Liver (tissue), 8 donors: ENCODE measurements at regions not wholly inside any gene's neighbourhood (a gene's known extent, or its start where the extent isn't known, plus 50 kb on each side); places are given as distances from the start of the nearest gene placed in this dataset.
"Not testable (repeated sequence)": the region's sequence is repeated elsewhere in the genome, so short reads cannot be mapped to it uniquely, and the experiment has no call there.

Experiments used
- DNase-seq: peaks from one replicate; pipeline ENCODE4 v3.0.0-alpha.2; 2017; ENCODE audit warnings: low spot score
- H3K27ac ChIP-seq, 2 donors: one replicate each; pipeline ENCODE4 v1.7.0; 2013; ENCODE audit warnings: inconsistent platforms in 2 of 2, low read length in 2 of 2, control low read depth in 1 of 2, low read depth in 1 of 2, mild to moderate bottlenecking in 1 of 2
- H3K27me3 ChIP-seq, 4 donors: one replicate each; pipeline versions ENCODE4 v1.6.1 to v1.7.0; 2013; ENCODE audit warnings: low read length in 3 of 4, inconsistent platforms in 1 of 4, mild to moderate bottlenecking in 1 of 4, moderate library complexity in 1 of 4; ENCODE audit not compliant: control insufficient read depth in 4 of 4, insufficient read depth in 4 of 4
- H3K36me3 ChIP-seq, 4 donors: one replicate each; pipeline versions ENCODE4 v1.6.1 to v1.7.0; 2013; ENCODE audit warnings: low read length in 3 of 4, mild to moderate bottlenecking in 3 of 4, low read depth in 1 of 4, moderate library complexity in 1 of 4; ENCODE audit not compliant: control insufficient read depth in 4 of 4, insufficient read depth in 3 of 4
- H3K4me1 ChIP-seq, 4 donors: one replicate each; pipeline versions ENCODE4 v1.6.1 to v1.7.0; 2013; ENCODE audit warnings: low read length in 3 of 4, mild to moderate bottlenecking in 3 of 4, moderate library complexity in 1 of 4; ENCODE audit not compliant: control insufficient read depth in 4 of 4, insufficient read depth in 4 of 4
- H3K4me3 ChIP-seq, 3 donors: one replicate each; pipeline versions ENCODE4 v1.6.1 to v1.7.0; 2013; ENCODE audit warnings: low read length in 3 of 3, control low read depth in 1 of 3, low read depth in 1 of 3, mild to moderate bottlenecking in 1 of 3
- H3K9ac ChIP-seq, 2 donors: one replicate each; pipeline ENCODE4 v1.7.0; 2013; ENCODE audit warnings: low read length in 2 of 2, mild to moderate bottlenecking in 2 of 2, moderate library complexity in 2 of 2, control low read depth in 1 of 2, low read depth in 1 of 2
- H3K9me3 ChIP-seq, 4 donors: one replicate each; pipeline versions ENCODE4 v1.6.1 to v1.7.0; 2013; ENCODE audit warnings: low read length in 3 of 4; ENCODE audit not compliant: control insufficient read depth in 4 of 4
- CTCF ChIP-seq: fragments of 150-350 bp; IDR thresholded peaks from 2 replicates; pipeline ENCODE4 v1.5.1; 2017; ENCODE audit warnings: improper control_type of control experiment, low read depth, low read length; ENCODE audit not compliant: missing input control
- EGR1 ChIP-seq, 2 donors: IDR thresholded peaks; 2 replicates each; pipeline ENCODE4 v1.6.1; 2016 to 2018; ENCODE audit warnings: antibody characterized with exemption in 2 of 2, low read depth in 2 of 2
- FOXA1 ChIP-seq: IDR thresholded peaks from 2 replicates; pipeline ENCODE4 v1.6.1; 2016; ENCODE audit warnings: antibody characterized with exemption
- FOXA2 ChIP-seq: IDR thresholded peaks from 2 replicates; pipeline ENCODE4 v1.6.1; 2016; ENCODE audit warnings: antibody characterized with exemption
- HNF4A ChIP-seq, 2 donors: conservative IDR thresholded peaks; 2 replicates each; pipeline ENCODE4 v1.6.1; 2016; ENCODE audit warnings: antibody characterized with exemption in 2 of 2, mild to moderate bottlenecking in 2 of 2
- HNF4G ChIP-seq: IDR thresholded peaks from 2 replicates; pipeline ENCODE4 v1.6.1; 2016; ENCODE audit warnings: antibody characterized with exemption
- JUND ChIP-seq, 2 donors: IDR thresholded peaks; 2 replicates each; pipeline ENCODE4 v1.6.1; 2016; ENCODE audit warnings: antibody characterized with exemption in 2 of 2
- NR2F2 ChIP-seq: IDR thresholded peaks from 2 replicates; pipeline ENCODE4 v1.6.1; 2016; ENCODE audit warnings: antibody characterized with exemption
- RAD21 ChIP-seq, 2 donors: IDR thresholded peaks; 2 replicates each; pipeline ENCODE4 v1.6.1; 2016; ENCODE audit warnings: antibody characterized with exemption in 2 of 2, mild to moderate bottlenecking in 2 of 2
- REST ChIP-seq: IDR thresholded peaks from 2 replicates; pipeline ENCODE4 v1.6.1; 2016; ENCODE audit warnings: antibody characterized with exemption, mild to moderate bottlenecking
- RXRA ChIP-seq, 2 donors: IDR thresholded peaks; 2 replicates each; pipeline ENCODE4 v1.6.1; 2017 to 2018; ENCODE audit warnings: antibody characterized with exemption in 2 of 2, mild to moderate bottlenecking in 1 of 2
- SP1 ChIP-seq: IDR thresholded peaks from 2 replicates; pipeline ENCODE4 v1.6.1; 2018; ENCODE audit warnings: antibody characterized with exemption, mild to moderate bottlenecking
- TAF1 ChIP-seq: conservative IDR thresholded peaks from 2 replicates; pipeline ENCODE4 v1.6.1; 2016; ENCODE audit warnings: antibody characterized with exemption, mild to moderate bottlenecking
- YY1 ChIP-seq: IDR thresholded peaks from 2 replicates; pipeline ENCODE4 v1.6.1; 2016; ENCODE audit warnings: antibody characterized with exemption, mild to moderate bottlenecking
- ZBTB33 ChIP-seq: IDR thresholded peaks from 2 replicates; pipeline ENCODE4 v1.6.1; 2016; ENCODE audit warnings: antibody characterized with exemption
- WGBS: extraction: QIAGEN DNeasy Blood & Tissue Kit; methylation state at CpG from one replicate; pipeline ENCODE4 v1.1.7; 2013; 5-methylcytosine and 5-hydroxymethylcytosine counted together
- donor health status: healthy.
- donor health status: healthy.
- donor health status: healthy.
- donor health status: healthy.
- donor health status: healthy.

DNA sequence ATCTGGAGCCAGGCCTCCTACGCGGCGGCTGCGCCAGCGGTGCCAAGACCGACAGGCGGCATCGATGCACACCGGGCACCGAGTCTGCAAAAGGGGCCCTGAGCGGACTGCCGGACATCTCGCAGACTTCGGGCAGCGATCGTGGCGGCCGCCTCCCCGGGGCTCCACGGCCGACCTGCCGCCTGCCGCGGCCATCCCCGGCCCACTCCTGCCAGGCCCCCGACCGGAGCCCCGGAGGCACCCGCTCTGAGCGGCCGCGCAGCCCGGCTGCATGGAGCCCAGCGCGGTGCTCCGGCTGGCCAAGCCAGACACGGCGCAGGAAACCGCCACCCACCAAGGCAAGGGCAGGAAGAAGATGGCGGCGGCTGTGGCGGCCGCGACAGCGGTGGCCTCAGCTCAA is 154.2 kb upstream of the KCTD7 start:
- H3K9me3 ChIP-seq, result no peaks in the 10 kb centered on the region
- WGBS, result 98% methylated on average over 45 of the region's 45 CpGs
- H3K27me3 ChIP-seq, result no peaks in the 10 kb centered on the region
- DNase-seq, result no peak
- H3K36me3 ChIP-seq, result peaks cover 9 to 35% (median 23%) of the 10 kb centered on the region in 4 donors
- H3K4me3 ChIP-seq, result no peak overlapping the region
- H3K9ac ChIP-seq, result no peak overlapping the region
- H3K27ac ChIP-seq, result no peak overlapping the region
- TF ChIP-seq RXRA (IDR thresholded peaks at IDR 0.05) (no peak), EGR1 (IDR thresholded peaks at IDR 0.05; ENCODE audit: low read depth in 2 of 2) (no peak), REST (no peak), SP1 (no peak), HNF4G (no peak), FOXA1 (no peak), NR2F2 (no peak), CTCF (no peak), HNF4A (conservative IDR thresholded peaks at IDR 0.05) (no peak), FOXA2 (no peak), RAD21 (IDR thresholded peaks at IDR 0.05) (no peak), TAF1 (no peak), JUND (IDR thresholded peaks at IDR 0.05) (no peak), ZBTB33 (no peak), YY1 (no peak)
- no peaks in the 10 kb centered on the region for H3K4me1 ChIP-seq

DNA sequence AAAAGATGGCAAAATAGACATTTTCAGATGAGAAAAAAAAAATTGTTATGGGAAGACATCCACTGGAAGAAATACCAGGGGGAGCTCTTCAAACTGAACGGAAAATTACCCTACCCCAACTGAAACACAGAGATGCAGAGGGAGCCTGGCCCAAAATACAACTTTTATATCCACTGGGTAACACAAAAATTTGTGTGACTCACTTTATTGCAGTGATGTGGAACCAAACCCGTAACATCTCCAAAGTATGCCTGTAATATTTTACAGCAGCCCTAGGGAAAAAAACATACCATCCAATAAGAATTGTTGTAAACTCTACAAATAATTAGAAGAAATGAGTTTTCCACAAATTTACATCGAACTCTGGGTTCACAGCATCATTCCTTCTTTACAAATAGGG is 152.6 kb upstream of the KCTD7 start:
- H3K4me3 ChIP-seq, H3K27me3 ChIP-seq, DNase-seq, H3K9me3 ChIP-seq, H3K9ac ChIP-seq, H3K4me1 ChIP-seq, H3K27ac ChIP-seq: not testable (repeated sequence)
- WGBS, result 94% methylated on average over 3 of the region's 3 CpGs
- peaks cover 9 to 38% (median 25%) of the 10 kb centered on the region in 4 donors for H3K36me3 ChIP-seq

DNA sequence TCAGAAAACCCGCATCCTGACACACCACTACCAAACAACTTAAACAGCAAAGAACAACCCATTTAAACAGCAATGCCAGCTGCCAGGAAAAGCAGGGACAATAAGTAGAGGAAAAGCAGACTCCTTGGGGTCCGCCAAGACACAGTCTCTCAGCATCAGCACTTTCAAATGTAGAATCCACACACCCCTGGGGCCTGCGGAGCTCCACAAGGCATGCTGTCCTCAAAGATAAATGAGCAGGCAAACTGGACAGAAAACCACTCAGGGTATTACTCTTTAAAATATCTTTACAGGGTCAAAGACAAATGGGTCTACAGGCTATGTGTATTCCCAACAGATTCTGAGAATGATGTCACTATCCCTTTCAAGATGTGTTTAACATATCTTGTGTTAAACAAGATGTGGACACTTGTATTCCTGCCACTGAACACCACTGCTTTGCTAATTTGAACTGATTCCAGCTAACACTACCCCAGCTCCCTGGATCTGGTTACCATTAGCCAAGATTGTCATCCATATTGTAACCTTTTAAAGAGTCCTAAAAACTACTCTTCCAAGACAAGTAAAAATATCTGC is 150.8 kb upstream of the KCTD7 start:
- H3K9me3 ChIP-seq, DNase-seq, H3K4me3 ChIP-seq, H3K4me1 ChIP-seq, H3K9ac ChIP-seq, H3K27ac ChIP-seq, H3K27me3 ChIP-seq: not testable (repeated sequence)
- peaks cover 9 to 42% (median 25%) of the 10 kb centered on the region in 4 donors for H3K36me3 ChIP-seq
- 94% methylated on average over 3 of the region's 3 CpGs for WGBS

DNA sequence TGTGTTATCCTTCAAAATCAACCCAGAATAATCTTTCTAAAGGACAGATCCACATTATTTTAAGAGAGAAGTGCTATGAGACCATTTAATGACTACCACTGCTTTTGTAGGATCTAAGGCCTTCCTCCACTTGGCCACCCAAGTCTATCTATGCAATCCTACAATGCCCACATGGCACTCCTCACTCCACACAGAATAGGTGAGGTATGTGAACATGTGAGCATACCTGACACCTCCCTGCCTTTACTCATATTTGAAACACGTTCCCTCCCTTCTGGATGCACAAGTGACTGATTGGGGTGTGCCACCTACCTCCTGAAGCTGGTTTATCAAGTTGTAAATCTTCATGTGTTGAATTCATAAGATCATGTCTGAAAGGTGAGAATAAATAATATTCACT is 147.5 kb upstream of the KCTD7 start:
- peaks cover 2 to 33% (median 18%) of the 10 kb centered on the region in 4 donors for H3K36me3 ChIP-seq
- not testable (repeated sequence) for H3K9me3 ChIP-seq
- 92% methylated on average over 1 of the region's 1 CpG for WGBS

DNA sequence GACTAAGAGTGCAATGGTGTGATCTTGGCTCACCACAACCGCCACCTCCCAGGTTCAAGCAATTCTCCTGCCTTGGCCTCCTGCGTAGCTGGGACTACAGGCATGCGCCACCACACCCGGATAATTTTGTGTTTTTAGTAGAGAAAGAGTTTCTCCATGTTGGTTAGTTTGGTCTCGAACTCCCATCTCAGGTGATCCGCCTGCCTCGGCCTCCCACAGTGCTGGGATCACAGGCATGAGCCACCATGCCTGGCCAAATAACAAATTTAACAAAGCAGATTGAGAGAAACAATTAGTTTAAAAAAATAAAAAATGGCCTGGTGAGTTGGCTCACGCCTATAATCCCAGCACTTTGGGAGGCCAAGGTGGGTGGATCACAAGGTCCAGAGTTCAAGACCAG is 139.6 kb upstream of the KCTD7 start:
- not testable (repeated sequence) for DNase-seq, H3K9ac ChIP-seq, H3K36me3 ChIP-seq, H3K4me1 ChIP-seq, H3K27ac ChIP-seq, H3K4me3 ChIP-seq, H3K9me3 ChIP-seq, H3K27me3 ChIP-seq
- WGBS, result 98% methylated on average over 8 of the region's 8 CpGs

More for the DNA sequence above, 147.5 kb upstream of the KCTD7 start:
- H3K27me3 ChIP-seq, H3K4me1 ChIP-seq, H3K27ac ChIP-seq, DNase-seq, H3K9ac ChIP-seq, H3K4me3 ChIP-seq: not testable (repeated sequence)
